ENCODE measurements at regions not wholly inside any gene's neighbourhood (a gene's known extent, or its start where the extent isn't known, plus 50 kb on each side); places are given as distances from the start of the nearest gene placed in this dataset.
"Not testable (repeated sequence)": the region's sequence is repeated elsewhere in the genome, so short reads cannot be mapped to it uniquely, and the experiment has no call there.

- Histone ChIP-seq H3K27ac (ENCODE audit: insufficient read depth, low read length) (no peak overlapping the region), H3K9me3 (ENCODE audit: control insufficient read depth, insufficient read depth, low read depth, low read length) (no peaks in the 10 kb centered on the region), H3K9ac (ENCODE audit: insufficient read depth, low read length) (no peak overlapping the region), H3K27me3 (ENCODE audit: control insufficient read depth, insufficient read depth, low read length) (no peaks in the 10 kb centered on the region), H2AFZ (ENCODE audit: low read length) (no peak overlapping the region), H3K79me2 (ENCODE audit: control insufficient read depth, insufficient read depth, low read length) (no peaks in the 10 kb centered on the region), H3K4me3 (replicated peaks in 1 of 4; ENCODE audit: control extremely low read depth in 1 of 4, insufficient read depth in 1 of 4, low read depth in 3 of 4, low read length in 4 of 4) (no peak overlapping the region), H3K4me2 (ENCODE audit: extremely low read depth, insufficient read depth, low read length) (no peak overlapping the region), H3K36me3 (ENCODE audit: control insufficient read depth, insufficient read depth, low read length) (no peaks in the 10 kb centered on the region), H3K4me1 (ENCODE audit: control insufficient read depth, extremely low read depth, insufficient read depth, low read length) (no peaks in the 10 kb centered on the region), H4K20me1 (ENCODE audit: control insufficient read depth, extremely low read depth, insufficient read depth, low read length) (no peaks in the 10 kb centered on the region)
- peak in 1 of 2 donors; percentile 11 for DNase-seq (ENCODE audit: low read depth in 2 of 2)
- TF ChIP-seq, protein P1, sequence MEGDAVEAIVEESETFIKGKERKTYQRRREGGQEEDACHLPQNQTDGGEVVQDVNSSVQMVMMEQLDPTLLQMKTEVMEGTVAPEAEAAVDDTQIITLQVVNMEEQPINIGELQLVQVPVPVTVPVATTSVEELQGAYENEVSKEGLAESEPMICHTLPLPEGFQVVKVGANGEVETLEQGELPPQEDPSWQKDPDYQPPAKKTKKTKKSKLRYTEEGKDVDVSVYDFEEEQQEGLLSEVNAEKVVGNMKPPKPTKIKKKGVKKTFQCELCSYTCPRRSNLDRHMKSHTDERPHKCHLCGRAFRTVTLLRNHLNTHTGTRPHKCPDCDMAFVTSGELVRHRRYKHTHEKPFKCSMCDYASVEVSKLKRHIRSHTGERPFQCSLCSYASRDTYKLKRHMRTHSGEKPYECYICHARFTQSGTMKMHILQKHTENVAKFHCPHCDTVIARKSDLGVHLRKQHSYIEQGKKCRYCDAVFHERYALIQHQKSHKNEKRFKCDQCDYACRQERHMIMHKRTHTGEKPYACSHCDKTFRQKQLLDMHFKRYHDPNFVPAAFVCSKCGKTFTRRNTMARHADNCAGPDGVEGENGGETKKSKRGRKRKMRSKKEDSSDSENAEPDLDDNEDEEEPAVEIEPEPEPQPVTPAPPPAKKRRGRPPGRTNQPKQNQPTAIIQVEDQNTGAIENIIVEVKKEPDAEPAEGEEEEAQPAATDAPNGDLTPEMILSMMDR (conservative IDR thresholded peaks at IDR 0.05 in 1 of 2, IDR thresholded peaks at IDR 0.05 in 1 of 2; ENCODE audit: low read depth in 1 of 2, low read length in 2 of 2): peak; percentile 7 to 15
- no peak for TF ChIP-seq EZH2 (IDR thresholded peaks at IDR 0.05; ENCODE audit: low read length, missing control alignments)
Observed at GRCh38 chr5:119966028-119966427, 336.7 kb downstream of the FAM170A start.

- Histone ChIP-seq H3K4me2 (ENCODE audit: extremely low read depth, insufficient read depth, low read length) (no peak overlapping the region), H3K27ac (ENCODE audit: insufficient read depth, low read length) (no peak overlapping the region), H4K20me1 (ENCODE audit: control insufficient read depth, extremely low read depth, insufficient read depth, low read length) (no peaks in the 10 kb centered on the region), H2AFZ (ENCODE audit: low read length) (no peak overlapping the region), H3K9me3 (ENCODE audit: control insufficient read depth, insufficient read depth, low read depth, low read length) (no peaks in the 10 kb centered on the region), H3K27me3 (ENCODE audit: control insufficient read depth, insufficient read depth, low read length) (no peaks in the 10 kb centered on the region), H3K79me2 (ENCODE audit: control insufficient read depth, insufficient read depth, low read length) (no peaks in the 10 kb centered on the region), H3K36me3 (ENCODE audit: control insufficient read depth, insufficient read depth, low read length) (no peaks in the 10 kb centered on the region), H3K9ac (ENCODE audit: insufficient read depth, low read length) (no peak overlapping the region), H3K4me3 (replicated peaks in 1 of 4; ENCODE audit: control extremely low read depth in 1 of 4, insufficient read depth in 1 of 4, low read depth in 3 of 4, low read length in 4 of 4) (no peak overlapping the region), H3K4me1 (ENCODE audit: control insufficient read depth, extremely low read depth, insufficient read depth, low read length) (no peaks in the 10 kb centered on the region)
- TF ChIP-seq EZH2 (IDR thresholded peaks at IDR 0.05; ENCODE audit: low read length, missing control alignments): no peak
- TF ChIP-seq, protein P1 (conservative IDR thresholded peaks at IDR 0.05 in 1 of 2, IDR thresholded peaks at IDR 0.05 in 1 of 2; ENCODE audit: low read depth in 1 of 2, low read length in 2 of 2): no peak
- DNase-seq (ENCODE audit: low read depth in 2 of 2): no peak
Observed at GRCh38 chr5:119968690-119969089, 339.3 kb downstream of the FAM170A start.

GRCh38 chr5:119987077-119987476 is 357.7 kb downstream of the FAM170A start:
- not testable (repeated sequence) for H3K79me2 ChIP-seq (ENCODE audit: control insufficient read depth, insufficient read depth, low read length); H2AFZ ChIP-seq (ENCODE audit: low read length); DNase-seq (ENCODE audit: low read depth in 2 of 2); H3K9ac ChIP-seq (ENCODE audit: insufficient read depth, low read length); H3K4me2 ChIP-seq (ENCODE audit: extremely low read depth, insufficient read depth, low read length); H3K27me3 ChIP-seq (ENCODE audit: control insufficient read depth, insufficient read depth, low read length); H4K20me1 ChIP-seq (ENCODE audit: control insufficient read depth, extremely low read depth, insufficient read depth, low read length); H3K4me3 ChIP-seq (replicated peaks in 1 of 4; ENCODE audit: control extremely low read depth in 1 of 4, insufficient read depth in 1 of 4, low read depth in 3 of 4, low read length in 4 of 4); H3K36me3 ChIP-seq (ENCODE audit: control insufficient read depth, insufficient read depth, low read length); H3K27ac ChIP-seq (ENCODE audit: insufficient read depth, low read length); H3K4me1 ChIP-seq (ENCODE audit: control insufficient read depth, extremely low read depth, insufficient read depth, low read length); H3K9me3 ChIP-seq (ENCODE audit: control insufficient read depth, insufficient read depth, low read depth, low read length)
